ENCODE measurements at regions not wholly inside any gene's neighbourhood (a gene's known extent, or its start where the extent isn't known, plus 50 kb on each side); places are given as distances from the start of the nearest gene placed in this dataset.

DNA sequence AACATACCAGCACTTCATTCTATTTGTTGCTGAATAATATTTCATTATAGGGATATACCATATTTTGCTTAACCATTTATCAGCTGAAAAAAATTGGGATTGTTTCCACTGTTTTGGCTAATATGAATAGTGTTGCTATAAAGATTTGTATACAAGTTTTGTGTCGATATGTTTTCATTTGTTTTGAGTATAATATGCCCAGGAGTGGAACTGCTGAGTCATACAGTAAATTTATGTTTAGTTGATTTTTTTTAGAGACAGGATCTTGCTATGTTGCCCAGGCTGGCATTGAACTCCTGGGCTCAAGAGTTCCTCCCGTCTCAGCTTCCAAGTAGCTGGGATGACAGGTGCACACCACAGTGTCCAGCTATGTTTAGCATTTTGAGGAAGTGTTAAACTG is 131.5 kb upstream of the TMCC3 start:
- TF ChIP-seq CTCF (IDR thresholded peaks at IDR 0.05; ENCODE audit: borderline replicate concordance, extremely low read depth, low read length, poor library complexity, severe bottlenecking), result no peak
- TF ChIP-seq EZH2 (IDR thresholded peaks at IDR 0.05; ENCODE audit: borderline replicate concordance, low read depth, low read length, severe bottlenecking), result no peak
